ENCODE measurements at regions not wholly inside any gene's neighbourhood (a gene's known extent, or its start where the extent isn't known, plus 50 kb on each side); places are given as distances from the start of the nearest gene placed in this dataset.
A peak's percentile ranks its signal among the peaks of the same experiment; 100 is the strongest.

GRCh38 chr10:124227055-124227975 is 133.9 kb upstream of the CHST15 start:
- DNase-seq (no peak), ATAC-seq (no peak)
- Mint-ChIP-seq H3K9me3 (peaks cover 21% of the 10 kb centered on the region), H3K4me1 (ENCODE audit: low read depth) (peaks cover 2% of the 10 kb centered on the region), H3K27ac (peak overlapping the region; percentile 19), H3K36me3 (ENCODE audit: low read depth) (no peaks in the 10 kb centered on the region), H3K27me3 (peaks cover 2% of the 10 kb centered on the region), H3K4me3 (peak overlapping the region; percentile 2)
- intact Hi-C loops (cut with micrococcal nuclease) = no loop called here
- TF ChIP-seq, protein P1, sequence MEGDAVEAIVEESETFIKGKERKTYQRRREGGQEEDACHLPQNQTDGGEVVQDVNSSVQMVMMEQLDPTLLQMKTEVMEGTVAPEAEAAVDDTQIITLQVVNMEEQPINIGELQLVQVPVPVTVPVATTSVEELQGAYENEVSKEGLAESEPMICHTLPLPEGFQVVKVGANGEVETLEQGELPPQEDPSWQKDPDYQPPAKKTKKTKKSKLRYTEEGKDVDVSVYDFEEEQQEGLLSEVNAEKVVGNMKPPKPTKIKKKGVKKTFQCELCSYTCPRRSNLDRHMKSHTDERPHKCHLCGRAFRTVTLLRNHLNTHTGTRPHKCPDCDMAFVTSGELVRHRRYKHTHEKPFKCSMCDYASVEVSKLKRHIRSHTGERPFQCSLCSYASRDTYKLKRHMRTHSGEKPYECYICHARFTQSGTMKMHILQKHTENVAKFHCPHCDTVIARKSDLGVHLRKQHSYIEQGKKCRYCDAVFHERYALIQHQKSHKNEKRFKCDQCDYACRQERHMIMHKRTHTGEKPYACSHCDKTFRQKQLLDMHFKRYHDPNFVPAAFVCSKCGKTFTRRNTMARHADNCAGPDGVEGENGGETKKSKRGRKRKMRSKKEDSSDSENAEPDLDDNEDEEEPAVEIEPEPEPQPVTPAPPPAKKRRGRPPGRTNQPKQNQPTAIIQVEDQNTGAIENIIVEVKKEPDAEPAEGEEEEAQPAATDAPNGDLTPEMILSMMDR (IDR thresholded peaks at IDR 0.05) = no peak
- CTCF ChIA-PET = no interaction called here
- POLR2A ChIA-PET = no interaction called here

DNA sequence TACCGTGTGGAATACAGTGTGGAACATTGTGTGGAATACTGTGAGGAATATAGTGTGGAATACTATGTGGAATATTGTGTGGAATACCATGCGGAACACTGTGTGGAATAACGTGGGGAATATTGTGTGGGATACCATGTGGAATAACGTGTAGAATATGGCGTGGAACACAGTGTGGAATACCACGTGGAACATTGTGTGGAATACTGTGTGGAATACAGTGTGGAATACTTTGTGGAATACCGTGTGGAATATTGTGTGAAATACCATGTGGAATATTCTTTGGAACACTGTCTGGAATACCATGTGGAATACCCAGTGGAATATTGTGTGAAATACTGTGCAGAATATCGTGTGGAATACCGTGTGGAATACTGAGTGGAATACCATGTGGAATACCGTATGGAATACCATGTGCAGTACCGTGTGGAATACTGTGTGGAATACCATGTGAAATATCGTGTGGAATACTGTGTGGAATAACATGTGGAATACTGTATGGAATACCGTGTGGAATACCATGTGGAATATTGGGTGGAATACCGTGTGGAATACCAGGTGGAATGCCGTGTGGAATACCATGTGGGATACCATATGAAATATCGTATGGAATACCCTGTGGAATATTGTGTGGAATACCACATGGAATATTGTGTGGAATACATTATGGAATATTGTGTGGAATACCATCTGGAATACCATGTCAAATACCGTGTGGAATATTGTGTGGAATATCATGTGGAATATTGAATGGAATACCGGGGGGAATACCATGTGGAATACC is 133.1 kb upstream of the CHST15 start:
- POLR2A ChIA-PET = interaction anchor here (0.8 kb wide), 1 partner anchor 14 kb away, joined by 3 read pairs; no protein-coding TSS in a partner anchor
- CTCF ChIA-PET = interaction anchor here (0.9 to 2.6 kb wide), 4 partner anchors 9 to 230 kb away, joined by 3 to 7 read pairs (median 4); no protein-coding TSS in a partner anchor
- DNase-seq (no peak), ATAC-seq (peak; percentile 5)
- Mint-ChIP-seq H3K27me3 (peaks cover 5% of the 10 kb centered on the region), H3K4me1 (ENCODE audit: low read depth) (peaks cover 9% of the 10 kb centered on the region), H3K4me3 (peak overlapping the region; percentile 2), H3K27ac (peak overlapping the region; percentile 19), H3K36me3 (ENCODE audit: low read depth) (no peaks in the 10 kb centered on the region), H3K9me3 (peaks cover 21% of the 10 kb centered on the region)
- TF ChIP-seq, protein P1 (IDR thresholded peaks at IDR 0.05) = no peak
- intact Hi-C loops (cut with micrococcal nuclease) = no loop called here

DNA sequence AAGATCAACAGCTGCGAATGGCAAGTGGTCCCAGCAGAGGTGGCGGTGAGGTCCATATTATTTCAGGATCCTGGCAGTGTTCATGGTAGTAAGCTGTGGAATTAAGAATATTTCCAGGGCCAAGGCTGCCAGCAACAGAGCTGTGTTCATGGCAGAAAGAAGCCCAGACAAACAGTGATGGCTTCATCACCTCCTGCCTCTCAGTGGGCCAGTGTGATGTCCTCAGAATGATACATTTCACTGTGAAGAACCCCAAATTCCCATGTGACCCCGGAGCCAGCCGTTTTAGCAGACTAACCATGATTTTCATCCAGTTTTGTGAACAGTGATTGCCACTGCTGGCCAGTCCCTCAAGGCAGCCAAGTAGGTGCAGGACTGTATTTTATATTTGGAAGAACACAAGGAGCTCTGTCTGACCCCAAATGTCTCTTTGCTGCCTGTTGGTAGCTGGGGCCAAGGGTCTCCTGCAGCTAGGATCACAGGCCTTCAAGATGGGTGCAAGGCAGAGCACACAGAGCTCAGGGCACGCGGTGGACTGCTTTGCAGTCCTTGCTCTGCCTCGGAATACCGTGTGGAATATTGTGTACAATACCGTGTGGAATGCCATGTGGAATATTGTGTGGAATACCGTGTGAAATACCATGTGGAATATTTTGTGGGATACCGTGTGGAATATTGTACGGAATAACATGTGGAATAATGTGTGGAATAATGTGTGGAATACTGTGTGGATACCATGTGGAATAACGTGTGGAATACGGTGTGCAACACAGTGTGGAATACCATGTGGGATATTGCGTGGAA is 132.3 kb upstream of the CHST15 start:
- Mint-ChIP-seq H3K36me3 (ENCODE audit: low read depth) (no peaks in the 10 kb centered on the region), H3K4me1 (ENCODE audit: low read depth) (peaks cover 8% of the 10 kb centered on the region), H3K27me3 (peaks cover 5% of the 10 kb centered on the region), H3K4me3 (no peak overlapping the region), H3K9me3 (peaks cover 21% of the 10 kb centered on the region), H3K27ac (peak overlapping the region; percentile 4)
- peak; percentile 78 for DNase-seq
- intact Hi-C loops (cut with micrococcal nuclease) = no loop called here
- ChIA-PET CTCF (interaction anchor here (0.9 to 2.6 kb wide), 5 partner anchors 9 to 229 kb away, joined by 3 to 7 read pairs (median 3); no protein-coding TSS in a partner anchor), POLR2A (interaction anchor here (0.8 kb wide), 1 partner anchor 13 kb away, joined by 3 read pairs; no protein-coding TSS in a partner anchor)
- TF ChIP-seq, protein P1 (IDR thresholded peaks at IDR 0.05) = no peak
- ATAC-seq = peak; percentile 50

- H3K27me3 Mint-ChIP-seq = peaks cover 5% of the 10 kb centered on the region
- DNase-seq = no peak
- H3K27ac Mint-ChIP-seq = no peak overlapping the region
- no peaks in the 10 kb centered on the region for H3K36me3 Mint-ChIP-seq (ENCODE audit: low read depth)
- peaks cover 21% of the 10 kb centered on the region for H3K9me3 Mint-ChIP-seq
- peak; percentile 0 for ATAC-seq
- TF ChIP-seq, protein P1 (IDR thresholded peaks at IDR 0.05) = no peak
- peaks cover 8% of the 10 kb centered on the region for H3K4me1 Mint-ChIP-seq (ENCODE audit: low read depth)
- CTCF ChIA-PET = interaction anchor here (0.9 to 2.6 kb wide), 5 partner anchors 10 to 229 kb away, joined by 3 to 7 read pairs (median 3); no protein-coding TSS in a partner anchor
- POLR2A ChIA-PET = no interaction called here
- intact Hi-C loops (cut with micrococcal nuclease) = no loop called here
- no peak overlapping the region for H3K4me3 Mint-ChIP-seq
Measured at GRCh38 chr10:124225029-124225466, 131.7 kb upstream of the CHST15 start.

Data from activated CD8-positive, alpha-beta T cell treated with anti-CD3 and anti-CD28 coated beads for 36 hours (primary cell).